OCI-LY3 (cell line): ENCODE measurements at regions not wholly inside any gene's neighbourhood (a gene's known extent, or its start where the extent isn't known, plus 50 kb on each side); places are given as distances from the start of the nearest gene placed in this dataset.

Experiments
- CTCF ChIP-seq: fragments of 200-600, 300-600 bp; sonication (generic); IDR thresholded peaks from 2 replicates; pipeline ENCODE4 v1.5.1; 2014; ENCODE audit warnings: antibody characterized with exemption, low read length, low read depth
- EZH2phosphoT487 ChIP-seq: fragments of 200-600 bp; shearing (Covaris generic); IDR thresholded peaks from 2 replicates; pipeline ENCODE4 v1.6.1; 2018; ENCODE audit warnings: antibody characterized with exemption, mixed run types, low read depth

DNA sequence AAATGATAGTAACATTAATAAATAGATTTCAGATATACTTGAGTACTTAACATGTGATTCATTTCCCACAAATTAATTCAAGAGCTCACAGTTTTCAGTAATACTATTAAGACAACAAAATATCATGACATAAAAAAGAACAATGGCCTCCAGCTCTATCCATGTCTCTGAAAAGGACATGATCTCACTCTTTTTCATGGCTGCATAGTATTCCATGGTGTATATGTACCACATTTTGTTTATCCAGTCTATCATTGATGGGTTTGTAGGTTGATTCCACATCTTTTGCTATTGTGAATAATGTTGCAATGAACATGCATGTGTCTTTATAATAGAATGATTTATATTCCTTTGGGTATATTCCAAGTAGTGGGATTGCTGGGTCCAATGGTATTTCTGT, 1012.8 kb upstream of the ALCAM start:
- TF ChIP-seq CTCF, result no peak
- no peak for TF ChIP-seq EZH2phosphoT487
